GM12878 (cell line): ENCODE measurements at regions not wholly inside any gene's neighbourhood (a gene's known extent, or its start where the extent isn't known, plus 50 kb on each side); places are given as distances from the start of the nearest gene placed in this dataset.

Experiments used
- ATAC-seq: fragments of 200-7000 bp; cut with Tn5 transposase; 3 replicates; pipeline ENCODE4 v1.9.1; 2020; ENCODE audit warnings: mild to moderate bottlenecking, moderate library complexity
- BruUV-seq: library from RNA; stranded (reverse); fragments of 400-500 nt; replicated peaks from 2 replicates; lab custom pipeline; 2021; lab: Mats Ljungman, UMichigan
- CTCF ChIA-PET: fragments of 300-600 bp; sonication (Branson Sonifier 250); formaldehyde crosslinking; extraction: SDS; loops from one replicate; lab custom pipeline; 2021; ENCODE audit warnings: inconsistent platforms; lab: Yijun Ruan, JAX
- POLR2A ChIA-PET: fragments of 350-600 bp; formaldehyde crosslinking; extraction: SDS; loops from one replicate; lab custom pipeline; 2021; ENCODE audit warnings: inconsistent platforms; lab: Charles Lee
- RAD21 ChIA-PET: fragments of 300-600 bp; sonication (Branson Sonifier 250); formaldehyde crosslinking; loops from one replicate; lab custom pipeline; 2023; ENCODE audit warnings: antibody characterized with exemption; ENCODE audit not compliant: unreplicated experiment; lab: Charles Lee
- SMC1A ChIA-PET: fragments of 300-600 bp; sonication (Branson Sonifier 250); formaldehyde crosslinking; loops from one replicate; lab custom pipeline; 2023; ENCODE audit not compliant: unreplicated experiment, uncharacterized antibody; lab: Charles Lee
- DNase-seq: peaks from one replicate; pipeline ENCODE4 v3.0.0-alpha.2; 2011; ENCODE audit warnings: low read depth, low spot score
- FAIRE-seq: peaks from 3 replicates; lab custom pipeline; 2011; peaks lifted over from hg19 to GRCh38; lab: Jason Lieb, UNC
- H2AFZ ChIP-seq: 2 replicates; pipeline ENCODE4 v1.6.0; 2011; ENCODE audit warnings: low read depth, low read length, control low read depth; ENCODE audit not compliant: control insufficient read depth
- H3K27ac ChIP-seq: 2 replicates; pipeline ENCODE4 v1.5.1; 2011; ENCODE audit warnings: control low read depth; ENCODE audit not compliant: control insufficient read depth, insufficient read depth
- H3K27me3 ChIP-seq, 2 experiments: replicated peaks in 1 of 2; 2 replicates each; pipeline versions ENCODE4 v1.6.0 to v1.6.1; 2011; ENCODE audit warnings: low read length in 1 of 2; ENCODE audit not compliant: control insufficient read depth in 2 of 2, insufficient read depth in 2 of 2
- H3K36me3 ChIP-seq, 2 experiments: 2 replicates each; pipeline ENCODE4 v1.5.1; 2011; ENCODE audit warnings: low read length in 1 of 2; ENCODE audit not compliant: control insufficient read depth in 2 of 2, insufficient read depth in 2 of 2
- H3K4me1 ChIP-seq: 2 replicates; pipeline ENCODE4 v1.6.1; 2011; ENCODE audit warnings: mild to moderate bottlenecking, low read length, moderate library complexity, mixed read lengths; ENCODE audit not compliant: control insufficient read depth, insufficient read depth
- H3K4me2 ChIP-seq: 2 replicates; pipeline ENCODE4 v1.6.0; 2011; ENCODE audit warnings: control low read depth; ENCODE audit not compliant: control insufficient read depth, insufficient read depth
- H3K4me3 ChIP-seq: fragments of 200-600 bp; sonication (generic); 2 replicates; pipeline ENCODE4 v1.5.1; 2016
- H3K79me2 ChIP-seq: 2 replicates; pipeline ENCODE4 v1.6.0; 2011; ENCODE audit warnings: low read length; ENCODE audit not compliant: control insufficient read depth, insufficient read depth
- H3K9ac ChIP-seq: 2 replicates; pipeline ENCODE4 v1.8.0; 2011; ENCODE audit warnings: low read length, control low read depth, mixed read lengths; ENCODE audit not compliant: control insufficient read depth, insufficient read depth
- H3K9me3 ChIP-seq: replicated peaks from 3 replicates; pipeline ENCODE4 v1.5.1; 2011; ENCODE audit warnings: mild to moderate bottlenecking, low read length; ENCODE audit not compliant: control insufficient read depth, insufficient read depth
- H4K20me1 ChIP-seq: 2 replicates; pipeline ENCODE4 v1.6.0; 2011; ENCODE audit not compliant: control insufficient read depth, insufficient read depth
- BRCA1 ChIP-seq: IDR thresholded peaks from 2 replicates; pipeline ENCODE4 v1.6.1; 2011; ENCODE audit warnings: low read depth, low read length, improper control_type of control experiment
- EGR1 ChIP-seq, 2 experiments: IDR thresholded peaks; 1 replicate in 1 of 2; 2 replicates in 1 of 2; pipeline ENCODE4 v1.6.1; 2011 to 2012; ENCODE audit warnings: low read depth in 2 of 2, low read length in 2 of 2, borderline replicate concordance in 1 of 2, mild to moderate bottlenecking in 1 of 2, moderate library complexity in 1 of 2
- MEF2A ChIP-seq: IDR thresholded peaks from 2 replicates; pipeline ENCODE4 v1.6.1; 2011; ENCODE audit warnings: low read depth, mild to moderate bottlenecking, low read length, moderate library complexity; ENCODE audit not compliant: insufficient read depth
- NBN ChIP-seq: fragments of 450-650 bp; IDR thresholded peaks from 2 replicates; pipeline ENCODE4 v1.6.1; 2016
- NFIC ChIP-seq: IDR thresholded peaks from 2 replicates; pipeline ENCODE4 v1.6.1; 2012; ENCODE audit warnings: low read depth, mild to moderate bottlenecking, inconsistent platforms, low read length, moderate library complexity
- NR2C1 ChIP-seq: fragments of 450-650 bp; IDR thresholded peaks from 2 replicates; pipeline ENCODE4 v1.6.1; 2017; ENCODE audit warnings: antibody characterized with exemption, mild to moderate bottlenecking, moderate library complexity
- POU2F2 ChIP-seq: IDR thresholded peaks from 3 replicates; pipeline ENCODE4 v1.6.1; 2011; ENCODE audit warnings: low read depth, mild to moderate bottlenecking, low read length, borderline replicate concordance
- RAD51 ChIP-seq: fragments of 450-650 bp; IDR thresholded peaks from 2 replicates; pipeline ENCODE4 v1.6.1; 2016; ENCODE audit warnings: moderate library complexity, mild to moderate bottlenecking, inconsistent platforms
- ZBED1 ChIP-seq: IDR thresholded peaks from 2 replicates; pipeline ENCODE4 v1.6.1; 2016; ENCODE audit warnings: borderline replicate concordance
- WGBS: methylation state at CpG from one replicate; pipeline ENCODE4 v1.1.6; 2016; ENCODE audit warnings: low lambda C conversion rate; ENCODE audit not compliant: insufficient replicate concordance, insufficient coverage; ENCODE audit errors: missing lambda C conversion rate; 5-methylcytosine and 5-hydroxymethylcytosine counted together
- in situ Hi-C: fragments of 300-500 bp; cut with MboI; formaldehyde crosslinking; loops from 9 replicates; pipeline ENCODE4 v1.14.3; 2018; ENCODE audit warnings: mixed read lengths
- intact Hi-C: fragments of 100-400 bp; cut with micrococcal nuclease; formaldehyde crosslinking; loops from one replicate; pipeline ENCODE4 v1.14.2; 2022; ENCODE audit not compliant: unreplicated experiment
- TF ChIP-seq, protein P1 (sequence below): fragments of 450-650 bp; IDR thresholded peaks from 2 replicates; pipeline ENCODE4 v1.6.1; 2017; ENCODE audit warnings: antibody characterized with exemption, mild to moderate bottlenecking, moderate library complexity

DNA sequence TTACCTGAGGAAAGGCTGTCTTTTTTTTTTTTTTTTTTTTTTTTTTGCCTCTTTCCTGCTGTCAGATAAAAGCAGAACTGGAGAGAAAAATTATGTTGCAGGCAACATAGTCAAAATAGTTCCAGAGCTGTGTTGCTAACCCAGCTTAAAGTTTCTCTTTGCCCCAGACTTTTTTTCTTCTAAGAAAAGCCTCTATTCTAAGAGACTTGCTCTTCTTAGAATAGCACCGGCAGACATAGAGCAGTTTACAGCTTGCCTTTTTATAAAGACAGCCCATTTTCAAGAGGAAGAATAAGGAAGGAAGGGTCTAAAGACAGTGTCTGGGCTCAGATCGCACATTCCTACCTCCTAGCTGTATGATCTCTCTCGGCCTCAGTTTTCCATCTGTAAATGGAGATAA, 88.7 kb downstream of the TENT5C start (continued):
- TF ChIP-seq POU2F2 = no peak

DNA sequence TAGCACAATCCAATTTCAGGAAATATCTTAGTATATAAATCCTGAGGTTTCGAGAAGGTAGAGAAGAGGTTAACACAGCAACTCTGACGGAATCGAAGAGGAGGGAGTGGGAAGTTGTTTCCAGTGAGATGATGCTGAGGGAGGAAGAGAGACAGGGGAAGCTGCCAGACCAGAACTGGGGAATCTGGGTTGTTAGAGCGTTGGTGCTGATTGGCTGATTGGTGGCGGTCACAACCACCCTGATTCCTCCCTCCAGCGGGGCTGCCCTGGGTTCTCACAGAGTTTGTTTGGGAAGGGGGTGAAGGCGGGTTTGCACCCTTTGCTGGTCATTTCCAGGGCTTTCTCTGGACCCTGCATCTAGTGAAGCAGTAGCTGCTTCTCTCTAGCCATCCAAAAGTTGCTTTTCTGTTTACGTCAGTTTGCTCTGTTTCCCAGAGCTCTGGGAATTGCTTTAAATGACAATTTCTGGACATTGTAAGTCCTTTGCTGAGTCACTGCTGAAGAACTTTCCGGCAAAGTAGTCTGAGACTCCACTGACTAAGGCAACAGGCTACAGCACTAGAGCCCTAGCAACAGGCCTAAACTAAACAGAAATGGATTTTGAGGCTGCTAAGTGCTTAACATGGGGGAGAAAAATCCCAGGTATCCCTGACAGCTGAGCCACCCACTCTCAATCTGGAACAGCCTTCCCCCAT, 90.1 kb downstream of the TENT5C start:
- Histone ChIP-seq H3K4me3 (no peak overlapping the region), H4K20me1 (no peaks in the 10 kb centered on the region), H3K4me1 (no peaks in the 10 kb centered on the region), H3K27me3 (peaks cover 0 to 14% of the 10 kb centered on the region in 2 experiments; a peak in 2 of 4 replicates), H3K9me3 (no peaks in the 10 kb centered on the region), H3K4me2 (no peak overlapping the region), H2AFZ (no peak overlapping the region), H3K36me3 (no peaks in the 10 kb centered on the region), H3K9ac (no peak overlapping the region), H3K27ac (no peak overlapping the region), H3K79me2 (no peaks in the 10 kb centered on the region)
- ChIA-PET RAD21 (no interaction called here), POLR2A (no interaction called here), CTCF (no interaction called here), SMC1A (interaction anchor here (1.1 kb wide), 1 partner anchor 14 kb away, joined by 3 read pairs; no protein-coding TSS in a partner anchor)
- ATAC-seq (no peak), FAIRE-seq (no peak), DNase-seq (no peak)
- intact Hi-C loops (no loop called here), in situ Hi-C loops (no loop called here)
- no TSS peak for BruUV-seq
- 30% methylated on average over 9 of the region's 9 CpGs for WGBS
- TF ChIP-seq EGR1 (IDR thresholded peaks at IDR 0.05; ENCODE audit: borderline replicate concordance in 1 of 2, low read depth in 2 of 2, low read length in 2 of 2) (no peak), BRCA1 (no peak), RAD51 (no peak), NR2C1 (no peak), NFIC (no peak), NBN (no peak), MEF2A (no peak), ZBED1 (no peak)
- TF ChIP-seq, protein P1, sequence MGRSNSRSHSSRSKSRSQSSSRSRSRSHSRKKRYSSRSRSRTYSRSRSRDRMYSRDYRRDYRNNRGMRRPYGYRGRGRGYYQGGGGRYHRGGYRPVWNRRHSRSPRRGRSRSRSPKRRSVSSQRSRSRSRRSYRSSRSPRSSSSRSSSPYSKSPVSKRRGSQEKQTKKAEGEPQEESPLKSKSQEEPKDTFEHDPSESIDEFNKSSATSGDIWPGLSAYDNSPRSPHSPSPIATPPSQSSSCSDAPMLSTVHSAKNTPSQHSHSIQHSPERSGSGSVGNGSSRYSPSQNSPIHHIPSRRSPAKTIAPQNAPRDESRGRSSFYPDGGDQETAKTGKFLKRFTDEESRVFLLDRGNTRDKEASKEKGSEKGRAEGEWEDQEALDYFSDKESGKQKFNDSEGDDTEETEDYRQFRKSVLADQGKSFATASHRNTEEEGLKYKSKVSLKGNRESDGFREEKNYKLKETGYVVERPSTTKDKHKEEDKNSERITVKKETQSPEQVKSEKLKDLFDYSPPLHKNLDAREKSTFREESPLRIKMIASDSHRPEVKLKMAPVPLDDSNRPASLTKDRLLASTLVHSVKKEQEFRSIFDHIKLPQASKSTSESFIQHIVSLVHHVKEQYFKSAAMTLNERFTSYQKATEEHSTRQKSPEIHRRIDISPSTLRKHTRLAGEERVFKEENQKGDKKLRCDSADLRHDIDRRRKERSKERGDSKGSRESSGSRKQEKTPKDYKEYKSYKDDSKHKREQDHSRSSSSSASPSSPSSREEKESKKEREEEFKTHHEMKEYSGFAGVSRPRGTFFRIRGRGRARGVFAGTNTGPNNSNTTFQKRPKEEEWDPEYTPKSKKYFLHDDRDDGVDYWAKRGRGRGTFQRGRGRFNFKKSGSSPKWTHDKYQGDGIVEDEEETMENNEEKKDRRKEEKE = no peak
